NK-92 treated with Interleukin-12 subunit alpha and Interleukin-12 subunit beta, amount 100 ng/mL, for 24 hours (cell line): ENCODE measurements at regions not wholly inside any gene's neighbourhood (a gene's known extent, or its start where the extent isn't known, plus 50 kb on each side); places are given as distances from the start of the nearest gene placed in this dataset.

Experiments used
- DNase-seq: peaks from one replicate; lab custom pipeline; 2025; lab: John Stamatoyannopoulos, UW

DNA sequence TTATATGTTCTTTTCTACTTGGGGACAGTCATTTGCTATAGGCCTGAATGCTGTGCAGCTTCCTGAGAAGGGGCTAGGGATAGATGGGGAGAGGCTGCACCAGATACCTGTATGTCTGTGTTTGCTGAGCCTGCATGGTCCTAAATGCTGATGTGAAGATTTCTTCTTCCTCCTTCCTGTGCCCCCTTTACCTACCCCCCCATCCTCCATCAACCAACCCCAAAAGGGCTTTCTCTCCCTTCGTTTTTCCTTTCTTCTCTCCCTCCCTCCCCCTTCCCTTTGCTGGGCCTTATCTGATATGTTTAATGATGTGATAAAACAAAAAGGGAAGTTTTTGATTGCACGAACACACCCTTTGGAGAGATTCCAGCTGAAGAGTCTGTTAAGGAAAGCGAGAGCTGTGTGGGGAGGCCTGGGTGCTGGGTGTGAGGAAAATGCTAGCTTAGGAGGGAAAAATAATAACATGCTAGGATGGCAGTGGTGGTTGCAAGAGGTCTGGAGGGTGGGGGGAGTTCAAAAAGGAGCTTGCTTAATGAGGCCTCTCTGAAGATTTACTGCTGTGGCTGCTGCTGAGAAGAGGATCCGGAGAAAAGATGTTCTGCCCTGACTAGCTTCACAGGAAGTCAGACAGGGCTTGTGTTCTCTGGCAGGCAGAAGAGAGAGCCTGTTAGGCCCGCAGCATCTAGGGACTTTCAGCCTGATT, 101.8 kb downstream of the SAMD9 start:
- DNase-seq, result no peak

DNA sequence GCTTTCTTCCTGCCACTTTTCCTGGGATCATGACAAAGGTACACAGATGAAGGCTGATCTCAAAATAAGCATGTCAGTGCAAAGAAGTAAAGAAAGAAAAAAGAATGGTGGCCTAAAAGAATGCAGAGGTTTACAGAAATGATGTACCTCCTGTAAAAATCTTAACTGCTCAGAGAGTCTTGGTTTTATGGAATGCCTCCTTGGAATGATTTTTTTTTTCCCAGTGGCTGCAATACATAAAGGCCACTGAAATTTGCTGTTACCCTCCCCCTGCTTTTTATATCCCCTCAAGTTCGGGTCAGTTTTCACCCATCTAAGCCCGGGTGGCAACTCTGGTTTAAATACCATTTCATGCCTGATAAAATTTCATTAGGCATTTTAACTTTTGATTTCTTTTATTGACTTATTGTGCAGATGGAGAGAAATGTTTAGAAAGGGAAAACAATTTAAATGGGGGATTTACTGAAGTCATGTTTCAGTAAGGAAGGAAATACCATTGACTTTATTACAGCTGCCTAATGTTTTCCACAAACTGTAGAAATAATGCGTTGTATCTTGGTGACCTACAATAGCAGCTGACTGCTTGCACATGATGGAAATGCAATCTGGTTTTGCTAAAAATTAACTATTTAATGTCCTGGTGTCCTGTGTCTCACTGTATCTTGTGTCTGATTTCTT, 102.5 kb downstream of the SAMD9 start:
- DNase-seq, result no peak

DNA sequence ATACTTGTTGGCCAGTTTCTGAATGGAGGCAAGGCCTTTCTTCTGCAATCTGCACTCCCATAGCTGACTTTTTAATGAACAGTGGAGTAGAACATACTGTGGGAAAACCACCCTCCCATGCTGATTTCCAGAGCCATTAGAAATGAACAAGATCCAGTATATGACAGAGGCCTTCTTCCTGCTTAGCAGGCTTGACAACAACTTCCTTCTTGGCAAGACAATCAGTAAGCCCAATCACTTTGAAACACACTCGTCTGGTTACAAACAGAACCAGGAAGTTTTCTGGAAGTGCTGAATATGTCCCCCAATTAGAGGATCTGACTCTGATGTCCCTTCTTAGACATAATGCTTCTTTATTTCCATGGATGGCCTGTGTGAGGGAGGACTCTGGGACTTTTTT, 103.4 kb downstream of the SAMD9 start:
- DNase-seq, result no peak

DNA sequence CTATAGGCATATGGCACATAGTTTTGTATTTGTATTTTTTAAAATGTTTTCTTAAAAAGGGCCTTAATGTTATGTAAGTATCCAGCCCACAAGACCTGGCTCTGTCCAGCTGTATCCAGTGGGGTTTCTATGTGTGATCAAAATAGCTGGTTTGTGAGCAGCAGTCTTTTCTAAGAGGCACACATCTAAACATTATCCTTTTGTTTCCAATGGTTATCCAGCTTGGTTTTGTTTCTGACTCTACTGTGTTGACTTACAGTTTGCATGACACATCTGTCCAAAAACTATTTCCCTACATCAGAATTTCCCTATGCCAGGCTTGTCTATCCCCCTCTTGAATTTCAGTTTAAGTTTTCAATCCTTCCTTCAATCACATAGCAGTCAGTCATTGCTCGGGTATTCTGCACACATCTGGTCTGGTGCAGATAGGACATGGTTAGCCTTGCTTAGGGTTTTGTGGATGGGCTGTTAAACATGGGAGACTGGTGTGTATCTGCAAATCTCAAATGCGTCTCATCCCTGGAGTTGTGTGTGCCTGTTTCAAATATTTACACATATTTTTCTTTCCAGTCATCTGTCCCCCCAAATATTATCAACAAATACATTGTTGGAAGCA, 104.2 kb downstream of the SAMD9 start:
- no peak for DNase-seq

DNA sequence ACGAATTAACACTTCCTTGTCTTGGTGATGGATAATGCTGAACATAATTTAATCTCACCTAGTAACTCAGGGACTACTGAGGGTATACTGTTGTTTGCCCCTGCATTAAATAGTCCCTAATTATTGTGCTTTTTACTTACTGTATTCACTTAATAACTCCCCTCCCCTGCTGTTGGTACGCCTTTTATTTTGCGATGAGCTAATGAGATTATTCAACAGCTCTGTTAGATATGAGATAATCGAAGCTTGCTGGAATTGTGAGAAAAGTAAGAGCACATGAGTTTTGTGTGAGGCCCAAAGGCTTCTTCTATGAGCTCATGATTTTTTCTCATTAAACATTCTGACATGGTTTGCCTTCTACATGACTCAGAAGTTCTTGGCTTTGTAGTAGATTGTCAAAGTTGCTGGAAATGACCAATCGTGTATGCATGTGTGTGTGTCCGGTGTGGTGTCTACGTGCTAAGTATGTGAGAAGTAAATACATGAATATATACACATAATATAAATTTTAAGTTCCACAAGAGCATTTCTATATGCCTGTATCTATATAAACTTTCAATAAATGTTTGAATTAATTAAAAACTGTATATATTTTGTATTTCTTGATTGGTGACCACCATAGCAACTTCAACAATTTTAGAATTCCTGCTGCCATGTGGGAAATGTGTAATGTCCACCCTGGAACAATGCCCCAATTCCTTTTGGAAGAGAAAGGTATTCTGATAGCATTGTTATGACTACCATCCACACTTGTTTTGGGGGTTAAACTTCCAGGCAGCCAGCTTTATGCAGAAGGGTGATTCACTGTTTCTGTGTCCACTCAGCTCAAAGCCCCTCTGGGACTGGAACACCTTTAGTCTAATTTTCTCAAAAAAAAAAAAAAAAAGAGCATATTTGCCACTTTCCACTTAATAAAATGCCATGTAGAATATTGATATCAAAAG, 106.2 kb downstream of the SAMD9 start:
- no peak for DNase-seq

DNA sequence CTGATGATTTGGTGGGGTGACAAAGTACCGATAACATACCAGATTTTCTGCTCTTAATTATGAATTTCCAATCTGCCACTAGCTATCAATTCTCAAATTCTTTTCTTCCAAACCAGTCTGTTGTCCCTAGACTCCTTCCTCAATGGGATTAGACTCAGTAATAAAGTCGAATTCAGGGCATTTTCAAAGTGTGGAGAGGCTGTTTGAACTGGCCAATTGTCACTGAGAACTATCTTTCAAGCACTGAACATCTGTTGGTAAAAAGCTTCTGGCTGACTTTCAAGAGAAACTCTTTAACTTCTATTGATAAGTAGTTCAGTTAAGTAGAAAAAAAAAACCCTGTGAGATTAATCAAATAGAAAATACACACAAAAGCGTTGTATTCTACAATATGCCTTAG, 108.9 kb downstream of the SAMD9 start:
- no peak for DNase-seq

DNA sequence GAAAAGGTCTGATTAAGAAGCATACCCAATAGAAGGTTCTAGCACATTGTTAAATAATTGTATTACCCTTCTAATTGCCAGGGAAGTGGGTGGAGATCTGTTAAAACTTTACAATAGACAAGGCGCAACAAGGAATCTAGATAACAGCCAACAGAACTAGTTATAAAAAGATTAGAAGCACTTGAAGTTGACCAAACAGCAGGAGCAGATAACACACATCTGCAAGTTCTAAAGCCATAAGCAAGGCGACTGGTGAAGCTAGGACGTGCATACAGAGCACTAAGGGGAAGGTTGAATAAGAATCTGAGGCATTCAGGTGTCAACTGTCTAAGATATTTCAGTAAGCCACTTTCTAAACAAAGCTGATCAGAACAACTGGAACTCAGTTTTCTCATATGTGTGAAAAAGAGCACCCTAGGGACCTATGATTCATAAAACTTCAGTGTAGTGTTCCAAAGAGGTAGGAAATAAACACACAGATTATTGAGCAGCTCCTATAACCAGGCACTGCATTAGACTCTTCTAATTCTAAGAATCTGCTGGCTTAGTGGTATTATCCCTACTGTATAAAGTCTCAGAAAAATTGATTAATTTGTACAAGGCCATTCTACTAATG, 111.2 kb downstream of the SAMD9 start:
- DNase-seq, result no peak

DNA sequence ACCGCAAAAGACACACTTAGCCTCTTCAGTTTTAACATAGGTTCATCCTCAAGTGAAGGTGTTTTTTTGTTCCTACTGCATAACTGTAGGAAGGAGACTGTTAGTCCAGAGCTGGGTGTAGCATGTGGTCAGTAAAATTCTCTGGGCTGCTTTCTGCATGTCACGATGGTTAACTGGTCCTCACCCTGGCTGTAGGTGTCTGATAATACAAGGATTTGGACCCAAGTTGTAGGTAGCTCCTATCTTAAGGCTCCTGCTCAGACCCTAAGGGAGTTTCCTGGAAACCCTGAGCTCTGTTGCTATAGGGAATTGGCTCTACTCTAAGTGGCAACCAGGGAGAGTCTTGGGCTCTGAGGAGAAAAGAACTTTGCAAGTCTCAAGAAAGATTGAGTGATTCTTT, 112.9 kb downstream of the SAMD9 start:
- no peak for DNase-seq

DNA sequence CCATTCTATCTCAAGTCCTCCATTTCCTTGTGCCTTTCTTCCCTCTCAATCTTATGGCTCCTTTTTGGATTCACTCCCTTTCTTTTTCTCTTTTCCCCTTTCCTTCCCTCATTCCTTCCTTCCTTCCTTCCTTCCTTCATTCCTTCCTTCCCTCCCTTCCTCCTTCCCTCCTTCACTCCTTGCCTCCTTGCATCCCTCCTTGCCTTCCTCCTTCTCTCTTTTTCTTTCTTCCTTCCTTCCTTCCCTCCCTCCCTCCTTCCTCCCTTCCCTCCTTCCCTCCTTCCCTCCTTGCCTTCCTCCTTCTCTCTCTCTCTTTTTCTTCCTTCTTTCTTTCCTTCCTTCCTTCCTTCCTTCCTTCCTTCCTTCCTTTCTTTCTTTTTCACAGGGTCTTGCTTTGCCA, 120.1 kb downstream of the SAMD9 start:
- DNase-seq, result no peak

DNA sequence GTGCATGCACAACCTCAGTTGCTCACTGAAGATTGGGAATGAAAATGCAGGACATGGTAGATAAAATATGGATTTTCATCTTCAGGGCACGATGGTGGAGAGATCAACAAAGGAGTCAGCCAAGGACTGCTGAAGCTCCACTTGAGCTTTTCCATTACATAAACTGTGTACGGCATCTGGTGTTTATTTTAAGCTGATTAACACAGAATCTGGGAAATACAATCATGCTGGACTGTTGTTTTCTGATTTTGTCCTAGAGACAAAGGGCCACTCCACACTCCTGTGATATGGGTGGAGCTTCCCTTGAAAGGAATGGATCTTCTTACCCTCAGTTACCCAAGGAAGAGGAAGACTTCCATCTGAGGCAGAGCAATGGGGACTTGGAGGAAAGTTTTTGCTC, 120.6 kb downstream of the SAMD9 start:
- DNase-seq, result no peak

DNA sequence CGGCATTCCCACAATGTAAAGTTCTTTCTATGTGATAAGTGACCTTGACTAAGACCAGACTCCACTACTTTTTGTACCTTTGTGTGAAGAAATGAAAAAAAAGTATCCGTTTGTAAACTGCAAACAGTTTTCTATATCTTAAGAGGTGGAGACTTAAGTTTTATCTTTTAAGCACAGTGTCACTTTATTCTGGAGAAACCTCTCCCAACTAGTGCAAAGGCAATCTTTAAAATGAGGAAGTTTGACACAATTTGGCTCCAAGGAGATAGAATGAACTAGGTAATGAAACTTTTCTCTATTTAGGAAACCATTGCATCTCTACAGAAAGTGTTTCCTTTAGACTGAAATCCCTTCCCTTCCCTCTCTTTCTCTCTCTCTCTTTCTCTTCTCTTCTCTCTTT, 122.9 kb downstream of the SAMD9 start:
- no peak for DNase-seq

DNA sequence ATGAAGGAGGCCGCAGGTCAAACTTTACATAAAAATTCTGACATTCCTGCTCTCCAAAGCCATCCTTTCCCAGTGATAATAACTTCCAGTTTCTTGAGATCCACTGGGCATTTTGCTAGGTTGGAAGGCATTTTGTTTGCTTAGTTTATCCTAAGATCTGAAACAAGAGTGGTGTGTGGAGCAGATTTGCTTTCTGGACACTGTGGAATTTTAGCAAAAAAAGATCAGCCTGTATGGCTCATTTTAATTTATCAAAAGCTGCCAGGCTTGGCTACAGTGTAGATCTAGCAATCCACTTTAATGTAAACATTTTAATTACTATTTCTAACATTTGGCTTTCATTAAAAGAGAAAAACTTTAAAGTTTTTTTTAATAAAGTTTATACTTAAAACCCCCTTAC, 124.8 kb downstream of the SAMD9 start:
- no peak for DNase-seq

DNA sequence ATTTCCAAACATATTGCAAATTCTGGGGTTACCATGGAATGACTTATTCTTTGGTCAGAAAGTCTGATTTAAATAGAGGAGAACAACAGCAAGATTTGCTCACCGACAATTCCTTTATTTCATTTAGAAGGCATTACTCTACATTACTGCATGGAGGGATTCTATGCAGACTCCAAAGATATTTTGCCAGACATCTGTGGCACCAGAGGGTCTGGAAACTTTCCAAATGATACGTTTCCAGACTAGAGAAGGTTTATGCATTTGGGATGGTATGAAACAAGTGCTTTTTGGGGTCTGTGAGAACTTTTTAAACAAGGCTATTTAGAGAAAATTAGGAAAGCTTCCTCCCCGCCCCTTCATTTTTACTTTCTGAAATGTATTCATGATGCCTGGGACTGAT, 125.3 kb downstream of the SAMD9 start:
- DNase-seq, result no peak

DNA sequence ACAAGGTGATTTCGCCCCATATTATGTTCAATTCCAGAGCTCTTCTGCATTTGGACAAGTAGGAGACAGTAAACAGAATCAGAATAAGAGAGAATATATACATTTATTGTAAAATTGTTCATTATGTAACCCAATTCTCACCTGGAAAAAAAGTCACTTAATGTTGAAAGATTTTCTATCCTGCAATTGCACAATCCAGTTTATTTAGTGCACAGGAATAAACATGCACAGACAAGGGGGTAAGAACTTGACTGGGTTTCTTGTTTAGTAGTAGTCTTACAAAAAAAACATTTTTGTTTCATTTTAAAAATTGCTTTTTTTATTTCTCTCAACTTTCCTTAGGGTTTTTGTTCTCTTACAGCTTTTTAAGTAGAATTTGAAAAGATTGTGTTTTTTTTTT, 126.6 kb downstream of the SAMD9 start:
- no peak for DNase-seq

DNA sequence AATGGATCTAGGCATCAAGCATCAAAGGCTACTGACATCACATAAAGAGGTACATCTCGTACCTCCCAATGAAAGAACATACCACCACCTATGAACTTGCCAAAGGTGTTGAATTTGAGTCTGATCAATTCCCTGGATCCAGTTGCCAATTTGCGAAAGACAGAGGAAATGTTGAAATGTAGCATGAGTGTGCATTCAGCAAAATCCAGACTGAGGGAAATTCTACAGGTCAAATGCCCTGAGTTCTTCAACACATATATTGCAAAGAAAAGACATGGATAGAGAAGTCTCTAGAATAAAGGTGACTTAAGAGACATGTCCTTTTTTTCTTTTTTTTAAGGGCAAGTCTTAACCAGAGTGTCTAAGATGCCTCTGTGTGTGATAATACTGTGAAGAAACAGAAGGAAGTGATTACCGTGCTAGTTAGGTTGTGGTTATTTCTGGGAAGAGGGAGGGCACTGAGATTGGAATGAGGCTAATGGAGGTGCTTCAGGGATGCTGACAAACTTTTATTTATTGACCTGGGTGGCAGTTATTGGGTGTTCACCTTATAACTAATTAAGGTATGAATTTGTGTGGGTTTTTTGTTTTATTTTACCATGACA, 128.7 kb downstream of the SAMD9 start:
- DNase-seq, result no peak

DNA sequence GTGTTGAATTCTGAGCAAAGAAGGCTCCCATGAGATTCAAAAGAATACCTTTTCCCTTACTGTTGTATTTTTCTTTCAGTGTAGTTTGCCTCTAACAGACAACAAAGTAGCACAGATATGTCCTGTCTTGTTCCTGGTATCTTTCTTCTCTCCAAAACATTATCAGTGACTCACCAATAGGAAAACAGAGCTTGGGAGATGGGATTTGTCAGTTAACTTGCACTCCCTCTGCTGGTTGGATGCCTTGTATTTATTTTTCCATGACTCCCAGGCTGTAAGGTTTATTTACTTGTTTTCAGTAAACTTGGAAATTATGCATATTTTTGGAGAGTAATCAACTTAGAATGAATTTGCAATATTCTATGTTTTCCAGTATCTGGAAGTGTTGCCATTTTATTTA, 129.7 kb downstream of the SAMD9 start:
- DNase-seq, result no peak

DNA sequence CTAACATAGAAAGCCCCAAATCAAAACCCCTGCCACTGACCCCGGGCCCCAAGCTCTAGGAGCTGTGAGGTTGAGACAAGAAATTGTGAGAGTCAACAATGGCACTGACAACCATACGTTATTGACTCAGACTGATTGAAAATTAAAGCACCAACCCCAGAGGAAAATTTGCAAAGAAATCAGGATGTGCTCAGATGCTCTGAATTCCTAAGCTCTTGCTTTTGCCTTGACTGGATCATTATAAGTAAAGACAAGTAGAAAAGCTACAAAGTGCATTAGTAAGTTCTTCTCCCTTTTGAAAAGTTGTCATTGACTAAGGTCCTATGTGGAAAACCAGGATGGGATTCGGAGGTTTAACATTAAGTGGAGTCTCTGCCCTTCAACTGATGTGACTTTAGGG, 130.2 kb downstream of the SAMD9 start:
- no peak for DNase-seq

DNA sequence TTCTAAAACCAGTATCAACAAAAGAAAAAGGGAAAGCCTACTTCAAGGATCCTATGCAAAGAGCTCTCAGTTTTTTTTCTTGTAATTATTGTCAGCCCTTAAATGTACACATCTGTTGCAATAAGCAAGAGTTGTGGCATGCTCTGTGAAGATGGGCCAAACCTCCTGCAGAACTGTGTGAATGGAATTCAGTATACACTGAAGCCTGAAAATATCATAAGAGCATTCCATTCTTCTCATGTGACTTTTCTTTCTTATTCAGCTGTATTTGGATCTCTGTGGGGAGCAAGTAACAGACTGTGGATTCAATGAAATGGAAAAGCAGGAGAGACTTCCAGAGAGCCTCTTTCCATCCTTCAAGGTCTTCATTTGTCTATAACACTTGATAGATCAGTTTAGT, 130.7 kb downstream of the SAMD9 start:
- no peak for DNase-seq

DNA sequence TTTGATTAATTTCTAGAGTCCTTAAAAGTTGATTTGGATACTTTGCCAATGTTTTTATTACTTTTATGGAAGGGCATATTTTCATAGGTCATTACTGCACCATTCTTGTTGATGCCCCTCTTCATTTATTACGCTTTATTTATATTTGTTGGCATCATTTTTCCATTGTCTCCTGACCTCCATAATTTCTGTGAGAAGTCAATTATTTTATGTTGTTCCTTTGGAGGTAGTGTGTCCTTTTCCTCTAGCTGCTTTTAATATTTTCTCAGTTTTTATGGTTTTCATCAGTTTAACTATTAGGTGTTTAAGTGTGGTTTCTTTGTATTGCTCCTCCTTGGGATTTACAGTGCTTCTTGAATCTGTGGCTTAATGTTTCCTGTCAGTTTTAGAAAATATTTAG, 134.9 kb downstream of the SAMD9 start:
- DNase-seq, result no peak

DNA sequence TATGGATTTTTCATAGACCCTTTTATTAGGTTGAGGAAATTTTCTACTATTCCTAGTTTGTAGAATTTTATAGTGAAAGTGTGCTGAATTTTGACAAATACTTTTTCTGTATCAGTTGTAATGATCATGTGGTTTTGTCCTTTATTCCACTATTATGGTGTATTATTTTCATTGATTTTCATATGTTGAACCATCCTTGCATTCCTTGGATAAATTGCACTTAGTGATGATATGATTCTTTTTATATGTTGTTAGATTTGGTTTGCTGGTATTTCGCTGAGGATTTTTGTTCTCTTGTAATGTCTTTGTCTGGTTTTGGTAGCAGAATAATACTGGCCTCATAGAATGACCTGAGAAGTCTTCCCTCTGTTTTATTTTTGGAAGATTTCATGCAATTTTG, 140.6 kb upstream of the CDK6 start:
- DNase-seq, result no peak

DNA sequence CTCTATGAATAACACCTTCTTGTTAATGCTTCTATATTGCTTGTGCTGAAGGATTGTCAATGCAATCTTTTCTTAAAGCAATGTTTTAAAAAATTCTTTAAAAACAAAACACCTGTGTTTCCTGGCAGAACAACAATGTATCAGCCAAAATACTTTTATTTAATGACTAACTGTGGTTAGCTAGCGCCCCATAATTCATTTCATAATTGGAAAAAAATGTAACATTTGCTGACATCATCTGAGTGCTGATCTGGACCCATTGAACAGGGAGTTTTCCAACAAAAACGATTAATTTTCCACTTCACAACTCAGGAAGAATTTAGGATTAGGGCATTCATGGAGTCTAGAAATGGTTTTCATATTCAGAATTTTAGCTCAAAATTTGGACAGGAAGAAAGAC, 137.6 kb upstream of the CDK6 start:
- DNase-seq, result no peak

DNA sequence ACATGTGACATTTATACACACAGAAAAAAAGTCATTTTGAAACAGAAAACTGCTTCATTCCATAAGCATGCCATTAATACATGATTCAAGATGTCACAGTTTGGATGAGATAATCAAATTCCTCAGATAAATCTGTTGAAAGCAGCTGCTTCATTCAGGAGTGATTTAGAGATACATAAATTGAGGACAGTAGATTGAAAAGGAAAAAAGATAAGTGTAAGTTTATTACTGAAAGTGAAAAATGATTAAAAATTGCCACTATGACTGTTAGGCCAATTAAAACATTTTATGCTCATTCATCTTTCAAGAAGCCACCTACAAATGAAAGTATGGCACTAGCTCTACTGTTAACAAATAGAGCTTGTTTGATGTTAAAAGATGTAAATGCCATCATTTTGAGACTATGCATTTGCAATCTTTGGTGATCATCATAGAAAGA, 136.9 kb upstream of the CDK6 start:
- DNase-seq, result no peak
